ENCODE measurements at regions not wholly inside any gene's neighbourhood (a gene's known extent, or its start where the extent isn't known, plus 50 kb on each side); places are given as distances from the start of the nearest gene placed in this dataset.
A peak's percentile ranks its signal among the peaks of the same experiment; 100 is the strongest.

DNA sequence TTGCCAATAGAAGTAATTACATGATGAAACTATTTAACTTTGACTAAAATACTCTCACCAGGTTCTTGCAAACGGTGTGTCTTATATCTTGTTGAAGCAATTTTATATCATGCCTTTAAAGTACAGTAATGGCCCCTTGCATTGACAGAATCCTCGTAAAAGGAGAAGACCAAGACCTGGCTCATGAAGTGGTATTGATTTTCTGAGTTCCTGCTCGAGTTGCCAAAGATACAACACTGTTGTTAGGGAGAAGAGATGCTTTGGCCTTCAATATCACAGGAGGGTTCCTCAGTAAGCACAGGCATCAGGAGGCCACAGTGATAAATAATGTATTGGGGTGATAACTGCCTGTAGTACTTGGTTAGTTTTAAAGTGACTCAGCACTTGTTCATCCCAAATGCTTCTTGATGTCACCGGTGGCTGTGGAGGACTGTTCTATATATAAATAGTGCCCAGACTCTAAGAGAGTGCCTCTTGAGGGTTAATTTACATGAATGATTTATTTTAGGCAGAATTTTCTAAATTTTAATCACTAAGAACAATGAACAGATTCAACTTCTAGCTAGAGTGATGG lies 571.7 kb upstream of the FANCL start:
- Mint-ChIP-seq H3K4me3 (no peak overlapping the region), H3K27ac (no peak overlapping the region), H3K4me1 (peaks cover 15% of the 10 kb centered on the region), H3K9me3 (no peaks in the 10 kb centered on the region), H3K27me3 (ENCODE audit: low read depth) (no peaks in the 10 kb centered on the region), H3K36me3 (no peaks in the 10 kb centered on the region)
- TF ChIP-seq, protein P1, sequence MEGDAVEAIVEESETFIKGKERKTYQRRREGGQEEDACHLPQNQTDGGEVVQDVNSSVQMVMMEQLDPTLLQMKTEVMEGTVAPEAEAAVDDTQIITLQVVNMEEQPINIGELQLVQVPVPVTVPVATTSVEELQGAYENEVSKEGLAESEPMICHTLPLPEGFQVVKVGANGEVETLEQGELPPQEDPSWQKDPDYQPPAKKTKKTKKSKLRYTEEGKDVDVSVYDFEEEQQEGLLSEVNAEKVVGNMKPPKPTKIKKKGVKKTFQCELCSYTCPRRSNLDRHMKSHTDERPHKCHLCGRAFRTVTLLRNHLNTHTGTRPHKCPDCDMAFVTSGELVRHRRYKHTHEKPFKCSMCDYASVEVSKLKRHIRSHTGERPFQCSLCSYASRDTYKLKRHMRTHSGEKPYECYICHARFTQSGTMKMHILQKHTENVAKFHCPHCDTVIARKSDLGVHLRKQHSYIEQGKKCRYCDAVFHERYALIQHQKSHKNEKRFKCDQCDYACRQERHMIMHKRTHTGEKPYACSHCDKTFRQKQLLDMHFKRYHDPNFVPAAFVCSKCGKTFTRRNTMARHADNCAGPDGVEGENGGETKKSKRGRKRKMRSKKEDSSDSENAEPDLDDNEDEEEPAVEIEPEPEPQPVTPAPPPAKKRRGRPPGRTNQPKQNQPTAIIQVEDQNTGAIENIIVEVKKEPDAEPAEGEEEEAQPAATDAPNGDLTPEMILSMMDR (IDR thresholded peaks at IDR 0.05; ENCODE audit: unreplicated experiment) = no peak
- no peak for DNase-seq (ENCODE audit: low spot score in 2 of 2, unreplicated experiment in 2 of 2)

DNA sequence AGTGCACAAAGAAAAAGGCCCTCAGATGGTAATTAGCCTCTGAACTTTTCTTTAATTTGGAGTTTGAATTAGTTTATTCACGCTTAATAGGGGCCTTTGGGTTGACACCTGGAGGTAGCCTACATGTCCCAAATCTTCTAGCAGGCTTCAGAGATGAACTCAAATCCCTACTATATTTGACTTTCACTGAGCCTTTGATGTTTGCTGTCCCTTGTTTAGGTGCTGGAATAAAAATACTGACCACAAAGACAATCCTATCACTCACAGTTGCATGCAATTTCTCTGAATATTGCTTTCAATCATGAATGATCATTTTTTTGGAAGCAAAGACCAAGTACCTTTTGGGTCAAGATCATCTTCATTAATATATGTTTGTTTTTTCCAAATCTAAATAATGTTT lies 564.0 kb upstream of the FANCL start:
- no peaks in the 10 kb centered on the region for H3K9me3 Mint-ChIP-seq
- H3K27me3 Mint-ChIP-seq (ENCODE audit: low read depth) = no peaks in the 10 kb centered on the region
- DNase-seq (ENCODE audit: low spot score in 2 of 2, unreplicated experiment in 2 of 2) = no peak
- H3K4me1 Mint-ChIP-seq = peaks cover 16% of the 10 kb centered on the region
- no peak overlapping the region for H3K27ac Mint-ChIP-seq
- H3K4me3 Mint-ChIP-seq = no peak overlapping the region
- TF ChIP-seq, protein P1 (IDR thresholded peaks at IDR 0.05; ENCODE audit: unreplicated experiment) = no peak
- no peaks in the 10 kb centered on the region for H3K36me3 Mint-ChIP-seq

DNA sequence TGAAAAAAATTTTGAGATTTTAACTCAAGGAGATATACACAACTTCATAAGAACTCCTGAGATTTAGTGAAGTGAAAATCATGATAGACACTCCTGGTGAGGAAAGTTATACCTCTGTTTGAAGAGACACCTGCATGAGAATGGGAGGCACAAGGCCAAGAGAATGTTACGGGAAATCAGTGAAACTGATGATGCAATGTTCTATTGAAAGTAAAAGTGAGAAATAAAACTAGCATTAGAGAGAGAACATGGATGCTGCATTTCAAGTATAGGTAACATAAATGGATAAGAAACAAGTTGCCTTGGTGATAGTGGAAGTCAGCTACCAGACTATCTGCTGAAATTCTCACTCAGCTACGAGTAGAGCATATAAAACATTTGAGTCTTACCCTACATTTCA lies 562.1 kb upstream of the FANCL start:
- TF ChIP-seq, protein P1 (IDR thresholded peaks at IDR 0.05; ENCODE audit: unreplicated experiment) = no peak

DNA sequence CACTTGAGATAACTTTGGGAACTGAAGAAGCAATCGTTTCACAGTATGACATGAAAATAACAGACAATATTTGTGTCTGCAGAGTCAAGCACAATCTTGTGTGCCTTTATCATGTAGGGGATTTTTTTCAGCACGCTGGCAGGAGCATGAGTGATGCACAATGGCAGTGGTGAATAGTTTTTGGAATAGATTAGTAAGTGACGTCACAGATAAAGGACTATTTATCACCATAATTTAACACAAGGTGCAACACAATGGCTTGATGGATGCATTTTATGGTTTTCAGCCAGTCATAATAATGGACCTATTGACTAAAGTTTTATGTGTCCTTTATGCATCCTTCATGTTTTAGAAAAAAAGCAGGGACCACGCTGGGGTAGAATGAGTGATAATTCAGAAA lies 559.8 kb upstream of the FANCL start:
- Mint-ChIP-seq H3K36me3 (no peaks in the 10 kb centered on the region), H3K4me1 (peaks cover 32% of the 10 kb centered on the region), H3K27me3 (ENCODE audit: low read depth) (no peaks in the 10 kb centered on the region), H3K27ac (peak overlapping the region; percentile 11), H3K9me3 (no peaks in the 10 kb centered on the region), H3K4me3 (no peak overlapping the region)
- DNase-seq (ENCODE audit: low spot score in 2 of 2, unreplicated experiment in 2 of 2) = no peak
- TF ChIP-seq, protein P1 (IDR thresholded peaks at IDR 0.05; ENCODE audit: unreplicated experiment) = no peak

More for the DNA sequence above, 562.1 kb upstream of the FANCL start:
- H3K4me1 Mint-ChIP-seq = peaks cover 34% of the 10 kb centered on the region
- no peaks in the 10 kb centered on the region for H3K27me3 Mint-ChIP-seq (ENCODE audit: low read depth)
- no peak overlapping the region for H3K27ac Mint-ChIP-seq
- no peak for DNase-seq (ENCODE audit: low spot score in 2 of 2, unreplicated experiment in 2 of 2)
- H3K36me3 Mint-ChIP-seq = no peaks in the 10 kb centered on the region
- no peaks in the 10 kb centered on the region for H3K9me3 Mint-ChIP-seq
- no peak overlapping the region for H3K4me3 Mint-ChIP-seq

DNA sequence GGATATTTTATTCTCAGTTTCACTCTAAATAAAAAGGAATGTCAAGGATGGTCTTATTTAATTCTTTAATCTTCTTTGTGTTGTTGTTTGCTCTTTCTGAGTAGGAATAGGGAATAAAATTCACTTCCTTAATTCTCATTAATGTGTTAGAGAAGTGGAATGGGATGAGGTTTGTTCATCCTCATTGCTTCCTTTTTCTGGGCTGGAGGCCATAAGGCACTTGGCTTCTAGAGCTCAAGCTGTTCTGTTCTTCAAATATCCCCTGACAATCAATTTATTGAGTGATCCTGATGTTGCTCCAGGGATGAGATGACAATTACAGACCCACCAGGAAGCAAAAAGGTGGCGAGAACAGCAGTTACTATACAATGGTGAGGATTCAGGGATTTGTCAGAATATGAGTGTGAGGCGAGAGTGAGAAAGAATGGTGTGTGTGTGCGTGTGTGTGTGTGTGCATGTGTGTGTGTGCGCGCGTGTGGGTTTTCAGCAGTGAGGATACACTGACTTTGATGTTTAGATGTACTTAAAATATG lies 557.6 kb upstream of the FANCL start:
- no peaks in the 10 kb centered on the region for H3K36me3 Mint-ChIP-seq
- no peaks in the 10 kb centered on the region for H3K9me3 Mint-ChIP-seq
- no peak for DNase-seq (ENCODE audit: low spot score in 2 of 2, unreplicated experiment in 2 of 2)
- no peak overlapping the region for H3K4me3 Mint-ChIP-seq
- TF ChIP-seq, protein P1 (IDR thresholded peaks at IDR 0.05; ENCODE audit: unreplicated experiment) = no peak
- peak overlapping the region; percentile 51 for H3K27ac Mint-ChIP-seq
- peaks cover 32% of the 10 kb centered on the region for H3K4me1 Mint-ChIP-seq
- H3K27me3 Mint-ChIP-seq (ENCODE audit: low read depth) = no peaks in the 10 kb centered on the region

Data from mesothelial cell of epicardium (in vitro differentiated cells).